SK-N-SH (cell line): ENCODE measurements at regions not wholly inside any gene's neighbourhood (a gene's known extent, or its start where the extent isn't known, plus 50 kb on each side); places are given as distances from the start of the nearest gene placed in this dataset.

Source experiments
- CHD2 ChIP-seq: fragments of 150-350 bp; IDR thresholded peaks from 2 replicates; pipeline ENCODE4 v1.6.1; 2018; ENCODE audit warnings: low read length; ENCODE audit not compliant: partially characterized antibody
- FOXM1 ChIP-seq: IDR thresholded peaks from 2 replicates; pipeline ENCODE4 v1.4.0; 2012; ENCODE audit warnings: low read depth, mild to moderate bottlenecking
- POLR2AphosphoS5 ChIP-seq: IDR thresholded peaks from 2 replicates; pipeline ENCODE4 v1.6.1; 2012; ENCODE audit warnings: low read depth, low read length
- RAD21 ChIP-seq: IDR thresholded peaks from 2 replicates; pipeline ENCODE4 v1.6.1; 2012; ENCODE audit warnings: mild to moderate bottlenecking, low read length
- RFX5 ChIP-seq: IDR thresholded peaks from 2 replicates; pipeline ENCODE4 v1.6.1; 2012; ENCODE audit warnings: mild to moderate bottlenecking, improper control_type of control experiment, low read length
- ZBTB33 ChIP-seq: IDR thresholded peaks from 2 replicates; pipeline ENCODE4 v1.4.0; 2012; ENCODE audit warnings: low read depth, borderline replicate concordance
- TF ChIP-seq, protein P1 (sequence below): fragments of 200-600 bp; sonication (generic); IDR thresholded peaks from 2 replicates; pipeline ENCODE4 v1.6.1; 2017; ENCODE audit warnings: antibody characterized with exemption, mild to moderate bottlenecking, moderate library complexity

DNA sequence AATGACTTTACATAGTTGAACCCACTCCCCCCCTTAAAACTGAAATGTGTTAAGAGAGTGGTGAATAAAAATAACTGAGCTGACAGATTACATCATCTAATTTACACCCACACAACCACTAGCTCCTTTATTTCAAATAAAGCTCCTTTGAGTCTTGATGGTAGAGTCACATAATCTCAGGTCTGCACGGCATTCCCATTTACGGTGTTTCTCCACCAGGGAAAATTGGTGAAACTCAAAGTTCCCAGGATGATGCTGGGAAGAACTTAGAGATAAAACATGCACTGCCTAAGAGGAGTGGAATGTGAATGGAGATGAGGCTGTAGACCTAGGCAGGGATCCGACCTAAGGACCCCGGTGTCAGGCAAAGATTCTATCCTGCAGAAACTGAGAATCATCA is 727.8 kb upstream of the ADAMTS5 start:
- no peak for TF ChIP-seq CHD2
- no peak for TF ChIP-seq POLR2AphosphoS5
- no peak for TF ChIP-seq ZBTB33
- no peak for TF ChIP-seq RFX5
- TF ChIP-seq, protein P1, sequence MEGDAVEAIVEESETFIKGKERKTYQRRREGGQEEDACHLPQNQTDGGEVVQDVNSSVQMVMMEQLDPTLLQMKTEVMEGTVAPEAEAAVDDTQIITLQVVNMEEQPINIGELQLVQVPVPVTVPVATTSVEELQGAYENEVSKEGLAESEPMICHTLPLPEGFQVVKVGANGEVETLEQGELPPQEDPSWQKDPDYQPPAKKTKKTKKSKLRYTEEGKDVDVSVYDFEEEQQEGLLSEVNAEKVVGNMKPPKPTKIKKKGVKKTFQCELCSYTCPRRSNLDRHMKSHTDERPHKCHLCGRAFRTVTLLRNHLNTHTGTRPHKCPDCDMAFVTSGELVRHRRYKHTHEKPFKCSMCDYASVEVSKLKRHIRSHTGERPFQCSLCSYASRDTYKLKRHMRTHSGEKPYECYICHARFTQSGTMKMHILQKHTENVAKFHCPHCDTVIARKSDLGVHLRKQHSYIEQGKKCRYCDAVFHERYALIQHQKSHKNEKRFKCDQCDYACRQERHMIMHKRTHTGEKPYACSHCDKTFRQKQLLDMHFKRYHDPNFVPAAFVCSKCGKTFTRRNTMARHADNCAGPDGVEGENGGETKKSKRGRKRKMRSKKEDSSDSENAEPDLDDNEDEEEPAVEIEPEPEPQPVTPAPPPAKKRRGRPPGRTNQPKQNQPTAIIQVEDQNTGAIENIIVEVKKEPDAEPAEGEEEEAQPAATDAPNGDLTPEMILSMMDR = no peak
- no peak for TF ChIP-seq RAD21
- no peak for TF ChIP-seq FOXM1
